OCI-LY3 (cell line): ENCODE measurements at regions not wholly inside any gene's neighbourhood (a gene's known extent, or its start where the extent isn't known, plus 50 kb on each side); places are given as distances from the start of the nearest gene placed in this dataset.

Source experiments
- CTCF ChIP-seq: fragments of 200-600, 300-600 bp; sonication (generic); IDR thresholded peaks from 2 replicates; pipeline ENCODE4 v1.5.1; 2014; ENCODE audit warnings: antibody characterized with exemption, low read length, low read depth
- EZH2phosphoT487 ChIP-seq: fragments of 200-600 bp; shearing (Covaris generic); IDR thresholded peaks from 2 replicates; pipeline ENCODE4 v1.6.1; 2018; ENCODE audit warnings: antibody characterized with exemption, mixed run types, low read depth

- TF ChIP-seq CTCF: no peak
- TF ChIP-seq EZH2phosphoT487: no peak
Observed at GRCh38 chr5:163706053-163706771, 200.8 kb downstream of the MAT2B start.
